Epidermal melanocyte (primary cell): ENCODE measurements at regions not wholly inside any gene's neighbourhood (a gene's known extent, or its start where the extent isn't known, plus 50 kb on each side); places are given as distances from the start of the nearest gene placed in this dataset.
"Not testable (repeated sequence)": the region's sequence is repeated elsewhere in the genome, so short reads cannot be mapped to it uniquely, and the experiment has no call there.

ENCODE experiments used
- DNase-seq: peaks from one replicate; pipeline ENCODE4 v3.0.0; 2011; ENCODE audit warnings: low spot score; ENCODE audit not compliant: insufficient read length

DNA sequence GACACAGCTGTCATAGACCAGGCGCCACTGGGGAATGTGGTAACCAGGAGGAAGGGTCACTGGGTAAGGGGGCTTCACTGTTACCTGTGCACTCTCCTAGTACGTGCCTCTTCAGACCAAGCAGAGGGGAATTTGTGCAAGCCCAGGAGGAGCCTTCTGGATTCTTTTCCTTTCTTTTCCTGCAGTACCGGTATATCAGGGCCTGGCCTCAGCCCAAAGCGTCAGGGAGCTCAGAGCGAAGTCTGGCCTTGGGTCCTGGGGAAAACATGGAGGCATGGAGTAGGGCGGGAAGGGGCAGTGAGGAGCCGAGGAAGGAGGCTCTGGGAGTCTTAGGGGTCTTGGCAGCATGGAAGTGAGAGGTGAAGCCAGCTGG lies 133.6 kb upstream of the GDF10 start:
- no peak for DNase-seq

DNA sequence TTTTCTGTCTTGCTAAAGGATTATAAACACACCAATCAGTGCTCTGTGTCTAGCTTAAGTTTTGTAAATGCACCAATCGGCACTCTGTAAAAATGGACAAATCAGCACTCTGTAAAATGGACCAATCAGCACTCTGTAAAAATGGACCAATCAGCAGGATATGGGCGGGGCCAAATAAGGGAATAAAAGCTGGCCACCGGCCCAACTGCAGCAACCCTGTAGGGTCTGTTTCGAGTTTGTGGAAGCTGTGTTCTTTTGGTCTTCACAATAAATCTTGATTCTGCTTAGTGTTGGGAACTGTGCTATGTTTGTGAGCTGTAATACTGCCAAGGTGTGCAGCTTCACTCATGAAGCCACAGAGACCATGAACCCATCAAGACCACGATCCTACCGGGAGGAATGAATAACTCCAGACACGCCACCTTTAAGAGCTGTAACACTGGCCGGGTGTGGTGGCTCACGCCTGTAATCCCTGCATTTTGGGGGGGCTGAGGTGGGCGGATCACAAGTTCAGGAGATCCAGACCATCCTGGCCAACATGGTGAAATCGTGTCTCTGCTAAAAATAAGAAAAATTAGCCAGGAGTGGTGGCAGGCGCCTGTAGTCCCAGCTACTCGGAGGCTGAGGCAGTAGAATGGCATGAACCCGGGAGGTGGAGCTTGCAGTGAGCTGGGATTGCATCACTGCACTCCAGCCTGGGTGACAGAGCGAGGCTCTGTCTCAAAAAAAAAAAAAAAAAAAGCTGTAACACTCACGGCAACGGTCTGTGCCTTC lies 133.0 kb upstream of the GDF10 start:
- not testable (repeated sequence) for DNase-seq

DNA sequence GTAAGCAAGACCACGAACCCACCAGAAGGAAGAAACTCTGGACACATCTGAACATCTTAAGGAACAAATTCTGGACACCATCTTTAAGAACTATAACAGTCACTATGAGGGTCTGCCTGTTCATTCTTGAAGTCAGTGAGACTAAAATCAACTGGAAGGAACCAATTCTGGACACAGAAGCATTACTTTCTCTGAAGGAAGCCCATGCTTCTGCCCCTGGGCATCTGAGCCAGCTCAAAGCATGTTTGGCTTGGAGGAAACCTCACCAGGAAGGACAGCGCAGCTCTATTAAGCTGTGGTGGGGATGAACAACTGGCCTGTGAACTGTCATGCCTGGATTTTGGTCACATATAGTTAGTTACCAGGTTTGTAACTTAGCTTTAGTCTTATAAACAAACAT lies 132.4 kb upstream of the GDF10 start:
- no peak for DNase-seq

DNA sequence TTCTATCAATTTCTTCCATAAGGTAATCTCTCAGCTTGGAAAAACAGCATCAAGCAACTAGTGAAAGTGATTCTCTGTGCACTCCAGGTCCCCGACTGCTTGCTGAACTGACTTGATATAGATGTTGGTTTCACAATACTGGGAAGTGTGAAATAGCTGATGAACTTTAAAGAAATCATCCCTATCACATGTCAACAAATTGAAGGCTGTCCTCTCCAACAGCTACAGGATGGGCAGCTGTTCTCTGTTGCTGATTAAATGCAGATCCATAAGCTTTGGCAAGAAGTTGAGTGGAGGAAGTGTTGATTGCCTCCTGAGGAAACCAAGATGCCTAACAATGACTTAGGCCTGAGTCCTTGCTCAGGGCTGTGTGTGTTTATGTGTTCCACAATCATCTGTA lies 130.4 kb upstream of the GDF10 start:
- DNase-seq, result no peak

DNA sequence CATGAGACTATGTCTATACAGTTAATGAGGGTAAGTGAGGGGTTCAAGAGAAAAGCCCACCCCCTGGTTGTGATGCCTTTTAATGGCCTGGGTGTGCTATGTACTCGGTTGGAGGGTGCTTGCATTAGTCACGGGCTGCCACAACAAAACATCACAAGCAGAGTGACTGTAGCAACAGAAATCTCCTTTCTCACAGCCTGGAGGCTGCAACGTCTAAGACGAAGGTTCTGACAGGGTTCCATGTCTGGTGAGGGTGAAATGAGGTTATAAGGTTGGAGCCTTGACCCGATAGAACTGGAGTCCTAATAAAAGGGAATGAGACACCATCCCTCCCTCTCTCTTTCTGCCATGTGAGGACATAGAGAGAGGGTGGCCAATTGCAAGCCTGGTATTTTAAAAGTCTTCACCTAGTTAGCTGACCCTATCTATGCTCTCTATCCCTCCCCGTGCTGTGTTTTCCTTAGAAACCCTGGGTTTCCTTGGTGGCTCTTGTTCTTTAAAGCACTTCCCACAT lies 126.0 kb upstream of the GDF10 start:
- DNase-seq, result no peak

DNA sequence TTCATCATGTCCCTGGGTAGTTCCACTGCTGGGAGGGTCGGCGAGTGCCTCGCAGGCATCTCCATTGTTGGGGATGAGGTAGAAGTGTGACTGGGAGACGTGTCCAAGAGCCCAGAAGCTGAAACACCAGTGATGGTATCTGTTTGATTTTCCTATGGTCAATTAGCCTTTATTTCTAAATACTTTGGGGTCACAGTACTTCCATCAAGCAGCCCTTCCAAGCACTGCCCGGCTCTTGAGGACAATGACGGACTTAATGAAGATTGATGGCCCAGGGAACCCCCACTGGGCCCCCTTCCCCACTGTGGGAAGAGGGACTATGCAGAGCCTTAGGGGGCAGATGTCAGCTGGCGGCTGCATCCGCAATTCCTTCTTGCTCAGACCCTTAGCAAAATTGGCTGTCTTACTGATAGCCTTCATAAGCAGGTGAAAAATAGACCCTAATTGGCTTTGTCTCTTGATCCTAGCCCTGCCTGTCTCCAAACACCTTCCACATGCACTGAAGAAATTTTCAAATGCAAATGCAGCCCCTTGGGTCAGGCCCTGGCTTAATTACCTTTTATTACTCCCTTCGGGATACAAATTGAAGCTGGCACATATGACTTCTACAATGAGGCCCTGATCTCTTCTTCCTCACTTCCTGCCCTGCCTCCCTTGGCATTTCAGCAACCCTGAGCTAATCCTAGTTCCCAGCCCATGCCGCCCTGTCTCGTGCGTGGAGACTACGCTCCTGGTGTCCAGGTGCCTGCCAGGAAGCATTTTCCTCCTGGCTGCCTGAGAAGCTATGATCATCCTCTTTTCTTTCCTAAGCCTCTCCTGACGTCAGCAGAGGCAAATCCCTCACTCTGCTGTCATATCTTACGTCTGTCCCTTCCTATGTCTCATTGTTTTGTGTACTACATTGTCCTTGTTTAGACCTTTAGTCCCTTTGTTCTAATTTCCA lies 124.5 kb upstream of the GDF10 start:
- DNase-seq, result no peak

DNA sequence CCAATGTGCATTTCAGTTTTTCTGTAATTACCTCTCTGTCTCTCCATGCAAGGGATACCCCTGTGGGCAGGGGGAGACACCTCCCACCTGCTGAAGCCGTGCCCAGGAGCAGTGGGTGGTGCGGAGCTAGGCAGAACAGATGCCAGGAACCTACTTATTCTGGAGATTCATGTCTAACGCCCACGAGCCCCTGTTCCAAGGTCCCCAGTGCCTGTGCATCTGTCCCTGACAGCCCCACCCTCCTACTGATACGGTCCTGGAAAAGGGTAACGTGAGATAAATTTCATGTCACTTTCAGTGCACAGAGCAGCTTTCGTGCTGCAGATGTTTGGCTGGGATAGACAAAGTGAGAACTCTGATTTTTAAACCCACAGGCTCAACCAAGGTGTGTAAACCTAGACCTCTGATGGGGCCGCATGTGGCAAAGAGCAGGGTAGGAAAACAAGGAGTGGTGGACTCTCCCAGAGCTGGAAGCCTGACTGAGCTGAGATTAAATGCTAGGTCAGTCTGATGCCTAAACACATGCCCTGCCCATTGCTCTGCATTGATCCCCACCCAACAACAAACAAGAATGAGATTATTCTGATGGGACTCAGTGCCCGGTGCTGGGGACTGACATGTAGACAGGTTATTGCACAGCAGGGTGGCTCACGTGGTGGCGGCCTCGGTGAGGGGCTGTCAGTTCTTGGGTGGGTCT lies 123.6 kb upstream of the GDF10 start:
- DNase-seq, result no peak

DNA sequence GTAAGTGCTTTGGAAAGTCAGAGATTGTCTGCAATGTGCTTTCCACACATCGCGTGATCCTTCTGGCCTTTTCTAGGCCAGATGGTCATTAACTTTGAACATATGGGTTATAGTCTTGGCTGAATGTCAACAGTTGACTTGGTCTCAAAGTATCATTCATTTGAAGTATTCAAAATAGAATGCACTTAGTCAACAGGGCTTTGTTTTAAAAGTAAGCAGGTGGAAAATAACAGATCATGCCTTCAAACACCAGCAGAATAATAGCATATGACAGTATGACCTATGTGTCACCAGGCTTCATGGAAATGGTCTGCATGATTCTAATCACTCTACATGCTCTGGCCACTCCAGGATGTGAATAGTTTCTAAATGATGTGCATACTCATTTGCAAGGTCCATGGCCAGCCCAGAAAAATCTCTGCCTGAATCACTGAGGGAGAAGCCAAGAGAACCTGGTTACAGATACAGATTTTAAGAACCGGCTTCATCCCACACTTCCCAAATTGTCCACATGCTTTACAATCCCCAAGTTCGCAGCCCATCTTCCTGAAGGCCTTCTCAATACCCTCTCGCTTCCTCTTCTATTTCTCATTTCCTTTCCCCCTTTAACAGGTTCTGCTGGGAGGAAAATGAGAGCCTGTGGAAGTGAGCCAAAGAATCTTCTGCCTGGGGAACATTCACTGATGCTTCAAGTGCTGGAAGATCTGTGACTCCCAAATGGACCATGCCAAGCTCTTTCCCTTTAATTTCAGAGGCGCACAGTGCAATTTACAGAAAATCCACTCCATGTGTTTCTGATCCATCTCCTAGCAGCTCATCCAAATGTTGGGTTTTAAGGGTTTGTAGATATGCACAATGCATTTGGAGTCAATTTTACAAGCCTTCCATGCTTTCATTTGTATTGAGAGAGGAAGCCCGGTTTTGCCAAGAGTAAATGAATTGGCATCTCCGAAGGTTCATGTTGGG lies 122.8 kb upstream of the GDF10 start:
- DNase-seq, result no peak

DNA sequence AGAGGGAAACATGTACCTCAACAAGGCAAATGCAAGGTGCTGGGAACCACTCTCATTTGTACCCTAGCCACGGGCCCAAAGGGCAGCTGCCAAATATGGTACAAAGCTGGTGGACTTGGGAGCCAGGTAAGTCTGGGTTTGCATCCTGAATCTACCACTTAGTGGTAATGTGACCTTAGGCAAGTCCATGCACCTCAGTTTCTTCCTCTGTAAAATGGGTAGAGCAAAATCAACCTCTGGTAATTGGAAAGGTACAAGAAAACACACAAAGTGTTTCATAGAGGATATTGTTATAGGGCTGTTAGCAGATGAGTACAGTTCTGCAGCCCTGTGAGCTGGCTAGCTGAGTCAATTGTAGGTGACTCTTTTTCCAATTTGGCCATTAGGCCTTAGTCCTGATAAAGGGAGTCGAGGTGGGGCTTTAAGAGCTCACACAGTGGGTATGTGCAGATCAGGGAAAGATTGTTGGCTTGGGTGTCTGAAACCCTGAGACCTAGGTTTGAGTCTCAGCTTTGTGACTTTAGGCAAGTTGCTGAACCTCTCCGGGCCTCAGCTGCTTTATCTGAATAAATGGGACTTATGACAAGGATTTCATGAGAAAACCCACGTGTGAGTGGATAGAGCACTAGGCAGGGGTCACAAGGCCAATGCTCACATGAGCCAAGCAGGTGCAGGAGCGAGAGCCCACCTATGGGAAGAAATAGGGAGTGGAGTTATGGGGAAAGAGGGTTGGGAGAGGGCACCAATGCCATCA lies 121.3 kb upstream of the GDF10 start:
- no peak for DNase-seq

DNA sequence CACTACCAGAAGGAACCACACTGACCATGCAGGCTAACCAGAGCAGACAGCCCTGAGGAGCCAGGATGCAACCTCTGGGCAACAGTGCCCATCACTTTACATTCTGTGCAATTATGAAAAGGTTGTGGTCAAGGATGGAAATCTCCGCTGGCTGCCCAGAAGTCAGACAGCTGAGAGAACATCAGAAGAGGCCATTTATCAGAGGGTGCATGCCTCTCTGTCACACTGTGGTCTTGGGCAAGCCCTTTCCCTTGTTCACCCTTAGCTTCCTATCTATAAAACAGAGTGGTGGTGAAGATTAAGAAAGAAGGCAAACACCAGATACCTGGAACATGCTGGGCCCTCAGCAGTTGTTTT lies 120.7 kb upstream of the GDF10 start:
- DNase-seq, result no peak

DNA sequence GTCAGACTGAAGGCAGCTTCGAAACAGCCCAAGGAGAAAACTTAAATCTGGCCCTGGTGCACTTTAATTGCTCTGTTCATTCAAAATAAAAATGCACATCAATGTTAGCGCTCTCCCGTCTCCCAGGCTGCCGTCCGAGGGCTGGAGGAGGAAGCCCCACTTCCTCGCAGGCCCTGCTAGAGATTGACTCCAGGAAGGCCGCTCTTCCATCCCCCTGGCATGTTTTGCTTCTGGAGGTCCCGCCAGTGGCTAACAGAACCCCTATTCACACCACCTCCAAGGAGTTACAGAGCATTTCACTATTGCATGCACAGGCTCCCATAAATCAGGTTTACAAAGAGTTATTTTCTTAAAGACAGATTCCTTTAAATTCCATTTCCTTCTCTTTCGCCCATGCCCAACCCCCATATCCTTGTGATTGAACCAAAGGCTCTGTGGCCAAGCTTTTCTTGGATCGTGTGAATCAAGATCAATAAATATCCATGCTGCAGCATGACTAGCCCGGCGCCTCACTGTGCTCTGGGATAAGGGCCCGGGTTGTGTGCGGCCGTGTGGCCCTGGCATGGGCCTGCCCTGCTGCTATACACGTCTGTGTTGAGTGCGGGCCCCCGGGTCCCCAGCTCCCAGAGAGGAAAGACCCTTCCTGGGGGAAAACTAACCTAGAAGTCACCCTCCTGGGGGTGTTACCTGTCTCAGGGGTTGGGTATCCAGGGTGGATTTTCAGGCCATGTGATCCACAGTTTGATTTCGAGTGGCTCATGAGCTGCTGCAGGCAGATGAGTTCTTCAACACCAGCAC lies 118.7 kb upstream of the GDF10 start:
- DNase-seq, result no peak

DNA sequence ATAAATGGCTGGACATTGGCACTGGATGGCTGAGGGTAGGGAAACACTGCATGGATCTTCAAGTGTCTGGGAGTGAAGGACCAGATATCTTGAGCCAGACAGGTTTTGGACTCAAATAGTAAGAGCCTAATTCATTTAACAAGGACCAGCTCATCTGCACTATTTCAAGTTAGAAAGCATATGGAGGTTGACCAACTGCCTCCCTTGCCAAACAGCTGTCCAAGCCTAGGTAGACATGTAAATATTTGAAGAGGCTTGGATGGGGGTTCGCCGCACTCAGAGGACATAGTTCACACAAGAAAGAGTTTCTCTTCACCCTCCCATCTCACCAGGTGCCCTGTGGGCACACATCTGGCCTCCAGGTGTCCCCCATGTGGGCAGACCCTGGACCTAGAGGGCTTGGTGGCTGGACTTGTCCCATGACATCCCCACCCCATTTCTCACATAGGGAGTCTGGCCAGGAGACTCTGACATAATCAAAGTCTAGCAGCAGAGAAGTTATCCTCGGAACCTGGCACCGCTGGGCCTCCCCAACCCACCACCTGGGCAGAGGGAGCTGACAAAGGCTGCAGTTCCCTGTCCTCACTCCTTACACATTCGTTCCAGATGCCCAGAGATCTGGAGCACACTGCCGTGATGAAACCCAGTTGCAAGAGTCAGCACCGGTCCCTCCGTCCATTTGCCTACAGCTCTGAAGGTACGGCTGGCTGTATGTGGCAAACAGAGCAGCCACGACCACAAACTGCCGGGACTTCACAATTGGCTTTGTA lies 116.9 kb upstream of the GDF10 start:
- no peak for DNase-seq

DNA sequence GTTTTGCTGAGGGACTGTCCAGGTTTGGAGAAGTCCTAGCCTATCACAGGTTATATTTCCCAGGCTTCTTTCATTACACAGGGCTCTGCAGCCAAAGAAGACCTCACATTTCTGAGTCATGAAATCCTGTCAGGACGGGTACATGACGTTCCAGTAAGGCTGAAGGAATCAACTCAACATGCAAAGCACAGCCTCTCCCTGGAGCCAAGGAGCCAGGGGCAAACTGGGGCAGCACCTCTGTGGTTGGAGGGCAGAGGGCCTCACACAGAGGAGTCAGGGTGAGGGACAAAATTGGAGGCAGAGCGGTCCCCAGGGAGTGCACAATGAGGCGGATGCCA lies 116.3 kb upstream of the GDF10 start:
- DNase-seq, result no peak

DNA sequence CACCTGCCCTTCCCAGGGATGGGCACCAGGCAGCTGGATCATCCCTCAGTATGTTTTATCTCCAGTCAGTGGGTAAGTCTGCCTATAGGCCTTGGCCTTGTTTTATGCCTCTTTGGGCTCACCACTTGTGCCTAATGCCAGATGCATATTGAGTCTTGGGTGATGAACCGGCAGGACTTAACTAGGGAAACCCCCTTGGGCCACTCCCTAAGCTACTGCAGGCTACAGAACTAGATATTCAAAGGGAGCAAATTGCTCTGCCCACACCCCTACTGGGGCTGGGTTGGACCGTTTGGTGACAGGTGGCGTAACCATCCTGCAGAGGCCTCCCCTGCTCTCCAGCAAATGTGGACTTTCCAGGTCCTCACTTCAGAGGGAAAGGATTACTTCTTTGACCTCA lies 115.7 kb upstream of the GDF10 start:
- no peak for DNase-seq

DNA sequence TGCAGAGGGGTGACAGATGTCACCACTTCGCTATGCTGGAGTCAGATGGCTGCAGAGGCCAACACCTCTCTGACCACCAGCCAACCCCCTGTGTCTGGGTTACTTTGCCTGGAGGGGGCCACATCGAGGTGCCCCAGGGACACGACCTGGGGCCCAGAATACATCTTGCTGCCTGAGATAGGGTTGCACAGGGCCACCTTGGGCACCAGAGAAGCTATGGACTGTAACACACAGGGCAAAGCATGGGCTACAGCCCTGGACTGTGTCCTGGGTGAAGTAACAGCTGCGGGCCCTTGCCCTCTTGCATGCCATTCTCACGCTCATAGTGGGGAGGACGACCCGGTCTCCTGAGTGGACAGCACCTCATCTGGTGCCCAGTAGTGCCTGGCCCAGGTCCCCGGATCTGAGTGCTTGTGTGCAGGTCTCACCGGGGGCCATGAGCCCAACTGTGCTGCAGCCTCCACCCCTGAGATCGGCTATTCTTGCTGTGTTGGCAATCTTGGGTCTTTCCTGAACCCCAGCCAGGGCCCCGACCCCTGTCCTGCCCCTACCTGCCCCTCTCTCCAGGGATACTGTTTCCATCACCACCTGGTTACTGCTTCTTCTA lies 115.2 kb upstream of the GDF10 start:
- no peak for DNase-seq

DNA sequence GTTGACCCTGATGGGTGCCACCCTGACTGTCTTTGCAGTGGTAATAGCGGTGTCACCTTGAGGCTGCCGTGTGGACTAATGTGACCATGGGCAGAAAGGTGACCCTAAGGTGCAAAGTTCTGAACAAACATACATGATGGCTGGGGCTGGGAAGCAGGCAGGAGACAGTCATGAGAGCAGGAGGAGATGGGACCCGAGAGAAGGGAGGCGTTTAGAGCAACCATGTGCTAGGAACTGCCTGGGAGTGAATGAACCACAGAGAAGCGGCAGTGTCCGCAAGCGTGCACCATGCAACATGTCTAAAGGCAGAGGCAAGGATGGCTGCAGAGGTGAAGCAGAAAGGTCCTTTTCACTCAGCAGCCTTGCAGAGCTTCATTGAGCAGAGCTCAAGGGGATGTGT lies 113.1 kb upstream of the GDF10 start:
- no peak for DNase-seq

DNA sequence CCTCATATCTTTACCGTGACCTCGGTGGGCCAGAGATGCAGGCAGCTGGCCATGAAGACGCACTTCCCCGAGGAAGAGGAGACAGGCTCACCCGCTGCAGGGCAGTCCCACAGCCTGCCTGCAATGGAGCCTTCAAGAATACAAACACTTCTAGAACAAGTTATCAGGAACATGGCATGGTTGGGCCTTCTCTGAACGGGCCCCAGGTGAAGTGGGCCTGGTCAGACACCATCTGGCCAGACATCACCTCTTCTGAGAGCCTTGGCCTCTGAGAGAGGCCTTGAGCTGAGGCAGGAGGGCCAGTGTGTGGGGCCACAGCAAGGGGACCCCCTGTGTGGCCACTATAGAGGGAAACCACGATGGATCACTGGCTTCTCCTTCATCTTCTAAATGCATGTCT lies 112.4 kb upstream of the GDF10 start:
- no peak for DNase-seq

DNA sequence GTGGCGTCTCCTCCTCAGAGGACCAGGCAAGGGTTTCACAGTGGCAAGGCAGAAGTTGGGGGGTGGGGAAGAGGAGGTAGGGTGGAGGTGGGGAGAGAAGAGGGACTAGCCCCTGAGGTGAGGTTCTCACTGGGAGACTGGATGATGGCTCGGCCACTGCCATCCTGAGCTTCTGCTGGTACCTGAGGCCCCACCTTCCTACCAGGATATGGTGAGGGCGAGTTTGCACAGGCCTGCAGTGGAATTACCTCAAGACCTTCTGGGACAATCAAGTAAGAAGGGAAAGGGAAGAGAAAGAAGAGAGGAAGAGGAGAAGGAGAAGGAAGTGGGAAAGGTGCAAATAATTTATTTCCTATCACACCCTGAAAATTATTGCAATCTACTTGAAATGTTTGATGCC lies 111.8 kb upstream of the GDF10 start:
- DNase-seq, result no peak
